Mesenchymal stem cell (in vitro differentiated cells and primary cell): ENCODE measurements at regions not wholly inside any gene's neighbourhood (a gene's known extent, or its start where the extent isn't known, plus 50 kb on each side); places are given as distances from the start of the nearest gene placed in this dataset.

Source experiments
- DNase-seq: peaks from one replicate; pipeline ENCODE4 v3.0.0-alpha.2; 2013
- H2AFZ ChIP-seq: one replicate; pipeline ENCODE4 v1.6.1; 2013; ENCODE audit warnings: low read depth, mild to moderate bottlenecking, control low read depth, inconsistent platforms, low read length, moderate library complexity
- H2AK5ac ChIP-seq: 2 replicates; pipeline ENCODE4 v1.6.1; 2013; ENCODE audit warnings: low read length, moderate library complexity, mild to moderate bottlenecking, inconsistent platforms; ENCODE audit not compliant: severe bottlenecking
- H2BK120ac ChIP-seq: one replicate; pipeline ENCODE4 v1.6.1; 2013; ENCODE audit warnings: low read depth, mild to moderate bottlenecking, inconsistent platforms, low read length, moderate library complexity
- H2BK12ac ChIP-seq, 2 experiments: one replicate each; pipeline ENCODE4 v1.6.1; 2013; ENCODE audit warnings: inconsistent platforms in 2 of 2, low read length in 2 of 2, mild to moderate bottlenecking in 2 of 2, moderate library complexity in 2 of 2, control low read depth in 1 of 2
- H2BK15ac ChIP-seq: one replicate; pipeline ENCODE4 v1.6.1; 2013; ENCODE audit warnings: mild to moderate bottlenecking, low read depth, inconsistent platforms; ENCODE audit not compliant: poor library complexity, severe bottlenecking
- H2BK5ac ChIP-seq: 2 replicates; pipeline ENCODE4 v1.6.1; 2013; ENCODE audit warnings: low read depth, mild to moderate bottlenecking, low read length, control low read depth, inconsistent platforms; ENCODE audit not compliant: poor library complexity, severe bottlenecking
- H3K14ac ChIP-seq, 2 experiments: one replicate each; pipeline ENCODE4 v1.6.1; 2013; ENCODE audit warnings: inconsistent platforms in 2 of 2, low read length in 2 of 2, control low read depth in 1 of 2, mild to moderate bottlenecking in 1 of 2, moderate library complexity in 1 of 2
- H3K18ac ChIP-seq, 2 experiments: one replicate each; pipeline ENCODE4 v1.6.1; 2013; ENCODE audit warnings: inconsistent platforms in 2 of 2, low read length in 2 of 2, control low read depth in 1 of 2, low read depth in 1 of 2, mild to moderate bottlenecking in 1 of 2
- H3K23ac ChIP-seq, 2 experiments: one replicate each; pipeline ENCODE4 v1.6.1; 2013; ENCODE audit warnings: inconsistent platforms in 2 of 2, low read length in 2 of 2, mild to moderate bottlenecking in 2 of 2, moderate library complexity in 2 of 2, control low read depth in 1 of 2
- H3K27ac ChIP-seq: 2 replicates; pipeline ENCODE4 v1.5.1; 2013; ENCODE audit warnings: mild to moderate bottlenecking, moderate library complexity, low read length, control low read depth, inconsistent platforms; ENCODE audit not compliant: poor library complexity, severe bottlenecking
- H3K27me3 ChIP-seq, 2 experiments: 2 replicates each; pipeline versions ENCODE4 v1.6.1 to v1.7.0; 2013; ENCODE audit warnings: low read length in 2 of 2, mild to moderate bottlenecking in 2 of 2, moderate library complexity in 2 of 2, control low read depth in 1 of 2, inconsistent platforms in 1 of 2; ENCODE audit not compliant: control insufficient read depth in 1 of 2, insufficient read depth in 1 of 2
- H3K36me3 ChIP-seq, 2 experiments: 2 replicates each; pipeline versions ENCODE4 v1.6.1 to v1.7.0; 2013; ENCODE audit warnings: low read length in 2 of 2, control low read depth in 1 of 2, inconsistent platforms in 1 of 2, low read depth in 1 of 2, mild to moderate bottlenecking in 1 of 2; ENCODE audit not compliant: insufficient read depth in 2 of 2, control insufficient read depth in 1 of 2
- H3K4ac ChIP-seq, 2 experiments: one replicate each; pipeline ENCODE4 v1.6.1; 2013; ENCODE audit warnings: inconsistent platforms in 2 of 2, low read length in 2 of 2, mild to moderate bottlenecking in 2 of 2, moderate library complexity in 2 of 2, control low read depth in 1 of 2, low read depth in 1 of 2
- H3K4me1 ChIP-seq: 2 replicates; pipeline ENCODE4 v1.6.1; 2013; ENCODE audit warnings: low read depth, low read length, control low read depth; ENCODE audit not compliant: control insufficient read depth, insufficient read depth
- H3K4me2 ChIP-seq: 2 replicates; pipeline ENCODE4 v1.6.1; 2013; ENCODE audit warnings: low read length, mild to moderate bottlenecking, inconsistent platforms; ENCODE audit not compliant: poor library complexity, severe bottlenecking
- H3K4me3 ChIP-seq, 2 experiments: 2 replicates each; pipeline versions ENCODE4 v1.5.1 to v1.7.0; 2013; ENCODE audit warnings: low read length in 2 of 2, mild to moderate bottlenecking in 2 of 2, control low read depth in 1 of 2, low read depth in 1 of 2; ENCODE audit not compliant: insufficient read depth in 1 of 2
- H3K79me1 ChIP-seq: replicated peaks from 2 replicates; pipeline ENCODE4 v1.6.1; 2013; ENCODE audit warnings: mild to moderate bottlenecking, control low read depth, low read length, inconsistent platforms; ENCODE audit not compliant: poor library complexity, severe bottlenecking
- H3K9ac ChIP-seq: 2 replicates; pipeline ENCODE4 v1.7.0; 2013; ENCODE audit warnings: mild to moderate bottlenecking, low read length, moderate library complexity
- H3K9me3 ChIP-seq: 2 replicates; pipeline ENCODE4 v1.7.0; 2013; ENCODE audit warnings: mild to moderate bottlenecking, low read length; ENCODE audit not compliant: control insufficient read depth
- H4K8ac ChIP-seq: one replicate; pipeline ENCODE4 v1.6.1; 2013; ENCODE audit warnings: inconsistent platforms, mild to moderate bottlenecking, low read length, moderate library complexity
- H4K91ac ChIP-seq: one replicate; pipeline ENCODE4 v1.6.1; 2013; ENCODE audit warnings: mild to moderate bottlenecking, low read length, inconsistent platforms
- WGBS: methylation state at CpG from one replicate; pipeline ENCODE4 v1.1.7; 2013; ENCODE audit warnings: mixed read lengths; 5-methylcytosine and 5-hydroxymethylcytosine counted together

DNA sequence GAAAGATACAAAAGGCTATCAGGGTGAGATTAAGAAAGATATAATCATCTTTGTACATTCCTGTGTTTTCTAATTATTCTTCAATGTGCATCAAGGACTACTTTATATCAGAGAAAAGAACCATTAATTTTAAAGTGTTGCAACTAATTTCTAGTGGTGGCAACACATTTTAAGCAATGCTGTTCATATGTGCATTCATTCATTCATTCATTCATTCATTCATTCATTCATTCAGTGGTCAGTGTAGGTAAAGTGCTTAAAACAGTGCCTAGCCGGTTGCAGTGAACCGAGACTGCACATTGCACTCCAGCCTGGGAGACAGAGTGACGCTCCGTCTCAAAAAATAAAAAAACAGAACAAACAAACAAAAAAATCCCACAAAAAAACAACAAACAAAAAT lies 155.7 kb upstream of the ZNF536 start:
- Histone ChIP-seq H2BK5ac (no peak overlapping the region), H4K8ac (no peak overlapping the region), H2BK12ac (no peak overlapping the region), H3K9ac (no peak overlapping the region), H3K4me2 (no peak overlapping the region), H2BK15ac (no peak overlapping the region), H4K91ac (no peak overlapping the region), H2AFZ (no peak overlapping the region), H3K14ac (no peak overlapping the region), H3K23ac (no peak overlapping the region), H3K18ac (no peak overlapping the region), H3K27me3 (peaks cover 13 to 22% of the 10 kb centered on the region in 2 experiments), H3K9me3 (no peaks in the 10 kb centered on the region), H3K36me3 (no peaks in the 10 kb centered on the region), H3K79me1 (no peaks in the 10 kb centered on the region), H3K4me1 (no peaks in the 10 kb centered on the region), H2AK5ac (no peak overlapping the region), H2BK120ac (no peak overlapping the region), H3K4ac (no peak overlapping the region), H3K4me3 (no peak overlapping the region), H3K27ac (no peak overlapping the region)
- 91% methylated on average over 2 of the region's 4 CpGs for WGBS
- DNase-seq: no peak

DNA sequence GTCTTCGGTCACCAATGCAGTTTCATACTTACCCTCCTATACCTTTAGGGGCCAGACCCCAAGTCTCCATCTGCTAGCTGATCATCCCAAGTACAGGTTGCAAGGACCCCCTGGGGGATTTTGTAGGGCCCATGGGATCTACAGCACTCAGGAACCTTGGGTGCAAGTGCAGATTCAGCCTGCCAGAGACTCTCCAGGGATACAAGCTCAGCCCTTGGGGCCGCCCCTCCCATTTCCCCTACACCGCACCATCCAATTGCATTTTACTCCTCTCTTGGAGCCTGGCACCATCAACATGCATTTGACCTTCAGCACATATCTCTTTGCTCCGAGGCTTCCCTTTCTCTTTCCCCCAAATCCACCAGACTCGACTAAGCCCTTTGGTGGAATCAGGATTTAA lies 154.7 kb upstream of the ZNF536 start:
- WGBS: 70% methylated on average over 5 of the region's 5 CpGs

DNA sequence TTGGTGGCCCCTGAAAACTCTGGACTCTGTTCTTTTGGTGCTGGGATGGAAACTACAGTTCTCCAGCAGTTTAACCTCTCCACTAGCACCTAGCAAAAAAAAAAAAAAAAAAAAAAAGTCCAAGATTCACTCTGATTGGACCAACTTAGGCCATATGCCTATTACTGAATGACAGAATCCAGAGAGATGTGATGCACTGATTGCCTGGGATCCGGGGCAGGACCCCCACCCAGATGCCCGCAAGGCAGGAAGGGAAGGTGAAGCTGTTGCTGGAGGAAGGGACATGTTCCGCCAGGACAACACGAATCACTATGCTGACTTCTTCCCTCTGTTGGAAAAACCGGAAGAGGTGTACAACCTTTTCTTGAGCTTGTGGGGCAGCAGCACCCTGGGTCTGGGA lies 152.5 kb upstream of the ZNF536 start:
- H3K18ac ChIP-seq: no peak overlapping the region
- H2AK5ac ChIP-seq: no peak overlapping the region
- H2BK120ac ChIP-seq: no peak overlapping the region
- no peak overlapping the region for H2BK12ac ChIP-seq
- H3K27ac ChIP-seq: no peak overlapping the region
- H3K4me3 ChIP-seq: no peak overlapping the region
- no peak overlapping the region for H3K9ac ChIP-seq
- H3K14ac ChIP-seq: no peak overlapping the region
- WGBS: 83% methylated on average over 5 of the region's 5 CpGs
- H2BK5ac ChIP-seq: no peak overlapping the region
- no peak overlapping the region for H4K91ac ChIP-seq
- H2BK15ac ChIP-seq: no peak overlapping the region
- no peak overlapping the region for H2AFZ ChIP-seq
- no peak overlapping the region for H3K4me2 ChIP-seq
- no peak overlapping the region for H4K8ac ChIP-seq
- H3K9me3 ChIP-seq: no peaks in the 10 kb centered on the region
- no peaks in the 10 kb centered on the region for H3K79me1 ChIP-seq
- H3K27me3 ChIP-seq: peaks cover 44 to 51% of the 10 kb centered on the region in 2 experiments
- H3K36me3 ChIP-seq: no peaks in the 10 kb centered on the region
- no peak for DNase-seq
- no peak overlapping the region for H3K23ac ChIP-seq
- no peak overlapping the region for H3K4ac ChIP-seq
- peaks cover 8% of the 10 kb centered on the region for H3K4me1 ChIP-seq

More for the DNA sequence above, 154.7 kb upstream of the ZNF536 start:
- Histone ChIP-seq H3K4ac (no peak overlapping the region), H2AK5ac (no peak overlapping the region), H3K18ac (no peak overlapping the region), H3K4me1 (peaks cover 2% of the 10 kb centered on the region), H3K27ac (no peak overlapping the region), H4K91ac (no peak overlapping the region), H3K4me2 (no peak overlapping the region), H3K14ac (no peak overlapping the region), H2BK15ac (no peak overlapping the region), H3K27me3 (peaks cover 23 to 31% of the 10 kb centered on the region in 2 experiments), H2AFZ (no peak overlapping the region), H2BK5ac (no peak overlapping the region), H3K36me3 (no peaks in the 10 kb centered on the region), H3K79me1 (no peaks in the 10 kb centered on the region), H2BK12ac (no peak overlapping the region), H3K9ac (no peak overlapping the region), H2BK120ac (no peak overlapping the region), H3K4me3 (no peak overlapping the region), H3K23ac (no peak overlapping the region), H3K9me3 (no peaks in the 10 kb centered on the region), H4K8ac (no peak overlapping the region)
- DNase-seq: no peak

DNA sequence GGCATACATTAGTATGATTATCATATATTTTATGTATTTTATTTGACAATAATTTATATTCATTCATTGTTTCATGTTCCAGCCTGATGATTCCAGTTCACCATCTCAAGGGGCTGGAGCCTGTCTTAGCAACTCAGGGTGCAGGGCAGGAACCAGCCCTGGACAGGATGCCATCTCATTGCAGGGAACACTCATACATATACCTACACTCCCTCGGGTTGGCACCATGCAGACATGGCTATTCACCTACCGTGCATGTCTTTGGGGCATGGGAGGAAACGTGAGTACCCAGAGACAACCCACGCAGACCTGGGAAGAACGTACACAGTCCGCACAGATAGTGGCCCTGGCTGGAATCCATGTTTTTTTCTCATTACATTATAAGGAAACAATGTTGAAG lies 151.0 kb upstream of the ZNF536 start:
- Histone ChIP-seq H3K79me1 (no peaks in the 10 kb centered on the region), H3K9ac (no peak overlapping the region), H3K18ac (no peak overlapping the region), H3K27me3 (peaks cover 53 to 58% of the 10 kb centered on the region in 2 experiments), H2AK5ac (no peak overlapping the region), H4K91ac (peak overlapping the region; percentile 39), H3K23ac (no peak overlapping the region), H2AFZ (no peak overlapping the region), H3K27ac (no peak overlapping the region), H2BK15ac (no peak overlapping the region), H2BK12ac (no peak overlapping the region), H3K4ac (no peak overlapping the region), H3K14ac (no peak overlapping the region), H3K4me2 (no peak overlapping the region), H3K4me1 (peaks cover 16% of the 10 kb centered on the region), H3K36me3 (no peaks in the 10 kb centered on the region), H2BK5ac (no peak overlapping the region), H4K8ac (no peak overlapping the region), H3K9me3 (no peaks in the 10 kb centered on the region), H3K4me3 (no peak overlapping the region), H2BK120ac (no peak overlapping the region)
- no peak for DNase-seq
- 60% methylated on average over 4 of the region's 6 CpGs for WGBS
